ENCODE measurements at regions not wholly inside any gene's neighbourhood (a gene's known extent, or its start where the extent isn't known, plus 50 kb on each side); places are given as distances from the start of the nearest gene placed in this dataset.

GRCh38 chr18:56167366-56167765 lies 471.0 kb downstream of the TXNL1 start:
- no peak overlapping the region for H3K27ac ChIP-seq
- no peaks in the 10 kb centered on the region for H3K36me3 ChIP-seq
- H3K9me3 ChIP-seq (ENCODE audit: severe bottlenecking): no peaks in the 10 kb centered on the region
- H3K4me3 ChIP-seq (ENCODE audit: low read depth, low read length): no peak overlapping the region
- no peak for TF ChIP-seq CTCF (IDR thresholded peaks at IDR 0.05; ENCODE audit: low read depth, low read length)
- no peak for DNase-seq
- H3K27me3 ChIP-seq (ENCODE audit: insufficient read depth, low read depth, severe bottlenecking): no peaks in the 10 kb centered on the region

- no peaks in the 10 kb centered on the region for H3K36me3 ChIP-seq
- TF ChIP-seq CTCF (IDR thresholded peaks at IDR 0.05; ENCODE audit: low read depth, low read length): no peak
- no peak overlapping the region for H3K4me3 ChIP-seq (ENCODE audit: low read depth, low read length)
- no peaks in the 10 kb centered on the region for H3K9me3 ChIP-seq (ENCODE audit: severe bottlenecking)
- no peak for DNase-seq
- no peaks in the 10 kb centered on the region for H3K27me3 ChIP-seq (ENCODE audit: insufficient read depth, low read depth, severe bottlenecking)
- H3K27ac ChIP-seq: no peak overlapping the region
Observed at GRCh38 chr18:56166914-56167313, 471.5 kb downstream of the TXNL1 start.

- Histone ChIP-seq H3K4me3 (ENCODE audit: low read depth, low read length) (no peak overlapping the region), H3K9me3 (ENCODE audit: severe bottlenecking) (no peaks in the 10 kb centered on the region), H3K36me3 (no peaks in the 10 kb centered on the region), H3K27me3 (ENCODE audit: insufficient read depth, low read depth, severe bottlenecking) (no peaks in the 10 kb centered on the region), H3K27ac (no peak overlapping the region)
- TF ChIP-seq CTCF (IDR thresholded peaks at IDR 0.05; ENCODE audit: low read depth, low read length): no peak
- DNase-seq: no peak
Observed at GRCh38 chr18:56165601-56166355, 472.6 kb downstream of the TXNL1 start.

GRCh38 chr18:56162311-56163265 lies 475.8 kb downstream of the TXNL1 start:
- H3K4me3 ChIP-seq (ENCODE audit: low read depth, low read length): no peak overlapping the region
- no peak for DNase-seq
- H3K27me3 ChIP-seq (ENCODE audit: insufficient read depth, low read depth, severe bottlenecking): no peaks in the 10 kb centered on the region
- no peaks in the 10 kb centered on the region for H3K9me3 ChIP-seq (ENCODE audit: severe bottlenecking)
- no peaks in the 10 kb centered on the region for H3K36me3 ChIP-seq
- no peak for TF ChIP-seq CTCF (IDR thresholded peaks at IDR 0.05; ENCODE audit: low read depth, low read length)
- H3K27ac ChIP-seq: no peak overlapping the region

GRCh38 chr18:56161566-56162260 lies 476.7 kb downstream of the TXNL1 start:
- DNase-seq: no peak
- TF ChIP-seq CTCF (IDR thresholded peaks at IDR 0.05; ENCODE audit: low read depth, low read length): no peak

More at GRCh38 chr18:56161566-56162260, 476.7 kb downstream of the TXNL1 start:
- H3K4me3 ChIP-seq (ENCODE audit: low read depth, low read length): no peak overlapping the region
- H3K36me3 ChIP-seq: no peaks in the 10 kb centered on the region
- no peak overlapping the region for H3K27ac ChIP-seq
- no peaks in the 10 kb centered on the region for H3K9me3 ChIP-seq (ENCODE audit: severe bottlenecking)
- H3K27me3 ChIP-seq (ENCODE audit: insufficient read depth, low read depth, severe bottlenecking): no peaks in the 10 kb centered on the region
